Neural progenitor cell (in vitro differentiated cells): ENCODE measurements at regions not wholly inside any gene's neighbourhood (a gene's known extent, or its start where the extent isn't known, plus 50 kb on each side); places are given as distances from the start of the nearest gene placed in this dataset.

Source experiments
- DNase-seq: peaks from one replicate; pipeline ENCODE4 v3.0.0-alpha.2; 2016; ENCODE audit warnings: low spot score
- H2AFZ ChIP-seq: fragments of 200-600 bp; sonication (generic); replicated peaks from 2 replicates; pipeline ENCODE4 v1.6.1; 2016; ENCODE audit warnings: antibody characterized with exemption
- H3F3A ChIP-seq: fragments of 200-600 bp; sonication (generic); 2 replicates; pipeline ENCODE4 v1.6.1; 2016; ENCODE audit warnings: antibody characterized with exemption, low read depth
- H3K27ac ChIP-seq: fragments of 200-600 bp; sonication (generic); 2 replicates; pipeline ENCODE4 v1.5.1; 2016; ENCODE audit warnings: mild to moderate bottlenecking
- H3K27me3 ChIP-seq: fragments of 200-600 bp; sonication (generic); 2 replicates; pipeline ENCODE4 v1.6.1; 2016; ENCODE audit warnings: mild to moderate bottlenecking, moderate library complexity
- H3K36me3 ChIP-seq: fragments of 200-600 bp; sonication (generic); 2 replicates; pipeline ENCODE4 v1.5.1; 2016
- H3K4me1 ChIP-seq: fragments of 200-600 bp; sonication (generic); 2 replicates; pipeline ENCODE4 v1.6.1; 2016; ENCODE audit warnings: mixed run types
- H3K4me2 ChIP-seq: fragments of 200-600 bp; sonication (generic); 2 replicates; pipeline ENCODE4 v1.6.1; 2016
- H3K4me3 ChIP-seq: fragments of 200-600 bp; sonication (generic); 2 replicates; pipeline ENCODE4 v1.5.1; 2016
- H3K79me2 ChIP-seq: fragments of 200-600 bp; sonication (generic); 2 replicates; pipeline ENCODE4 v1.6.1; 2016; ENCODE audit warnings: low read depth
- H3K9ac ChIP-seq: fragments of 200-600 bp; sonication (generic); 2 replicates; pipeline ENCODE4 v1.6.1; 2016
- H3K9me3 ChIP-seq: fragments of 200-600 bp; sonication (generic); 2 replicates; pipeline ENCODE4 v1.5.1; 2016; ENCODE audit warnings: low read depth
- H4K20me1 ChIP-seq: fragments of 200-600 bp; sonication (generic); 2 replicates; pipeline ENCODE4 v1.6.1; 2016; ENCODE audit warnings: low read depth
- H3K27ac Mint-ChIP-seq: 3 replicates; pipeline ENCODE4 v1.8.0; 2021; ENCODE audit warnings: mixed read lengths
- H3K27me3 Mint-ChIP-seq: 2 replicates; pipeline ENCODE4 v1.8.0; 2022; ENCODE audit warnings: low read depth, mild to moderate bottlenecking, inconsistent platforms, moderate library complexity, mixed read lengths; ENCODE audit not compliant: insufficient read depth
- H3K36me3 Mint-ChIP-seq: 3 replicates; pipeline ENCODE4 v1.8.0; 2021; ENCODE audit warnings: mixed read lengths
- H3K4me1 Mint-ChIP-seq: 3 replicates; pipeline ENCODE4 v1.8.0; 2021; ENCODE audit warnings: mixed read lengths
- H3K4me3 Mint-ChIP-seq: 3 replicates; pipeline ENCODE4 v1.8.0; 2021; ENCODE audit warnings: mild to moderate bottlenecking, moderate library complexity, mixed read lengths
- H3K9me3 Mint-ChIP-seq: 3 replicates; pipeline ENCODE4 v1.8.0; 2020; ENCODE audit warnings: mixed read lengths
- CTCF ChIP-seq: fragments of 200-600 bp; sonication (generic); IDR thresholded peaks from 2 replicates; pipeline ENCODE4 v1.5.1; 2017; ENCODE audit warnings: antibody characterized with exemption, mild to moderate bottlenecking
- EZH2 ChIP-seq: fragments of 200-600 bp; sonication (generic); IDR thresholded peaks from 2 replicates; pipeline ENCODE4 v1.6.1; 2017; ENCODE audit warnings: antibody characterized with exemption, mild to moderate bottlenecking, moderate library complexity
- EZH2phosphoT487 ChIP-seq: fragments of 200-600 bp; sonication (generic); IDR thresholded peaks from 2 replicates; pipeline ENCODE4 v1.6.1; 2017; ENCODE audit warnings: antibody characterized with exemption

GRCh38 chr12:107444771-107445170 lies 240.8 kb upstream of the PWP1 start:
- Mint-ChIP-seq H3K4me3 (no peak overlapping the region), H3K36me3 (no peaks in the 10 kb centered on the region), H3K4me1 (peaks cover 29% of the 10 kb centered on the region), H3K27me3 (peaks cover 52% of the 10 kb centered on the region), H3K9me3 (peaks cover 1% of the 10 kb centered on the region), H3K27ac (no peak overlapping the region)
- no peaks in the 10 kb centered on the region for H3K9me3 ChIP-seq
- no peak overlapping the region for H2AFZ ChIP-seq
- no peaks in the 10 kb centered on the region for H4K20me1 ChIP-seq
- peaks cover 21% of the 10 kb centered on the region for H3K4me1 ChIP-seq
- H3K4me3 ChIP-seq = no peak overlapping the region
- no peaks in the 10 kb centered on the region for H3K79me2 ChIP-seq
- no peak overlapping the region for H3K4me2 ChIP-seq
- no peaks in the 10 kb centered on the region for H3K36me3 ChIP-seq
- no peak overlapping the region for H3K9ac ChIP-seq
- no peaks in the 10 kb centered on the region for H3K27me3 ChIP-seq
- H3K27ac ChIP-seq = no peak overlapping the region
- no peak for DNase-seq
- peaks cover 11% of the 10 kb centered on the region for H3F3A ChIP-seq
- TF ChIP-seq CTCF (no peak), EZH2 (no peak), EZH2phosphoT487 (no peak)

- TF ChIP-seq EZH2 (no peak), CTCF (no peak), EZH2phosphoT487 (no peak)
- Histone ChIP-seq H3K4me3 (no peak overlapping the region), H3K79me2 (no peaks in the 10 kb centered on the region), H3K9ac (no peak overlapping the region), H3K27me3 (no peaks in the 10 kb centered on the region), H3K4me2 (no peak overlapping the region), H2AFZ (no peak overlapping the region), H3K4me1 (peaks cover 31% of the 10 kb centered on the region), H3K36me3 (no peaks in the 10 kb centered on the region), H4K20me1 (no peaks in the 10 kb centered on the region), H3K27ac (no peak overlapping the region), H3F3A (peaks cover 11% of the 10 kb centered on the region), H3K9me3 (no peaks in the 10 kb centered on the region)
- Mint-ChIP-seq H3K4me1 (peaks cover 38% of the 10 kb centered on the region), H3K9me3 (peaks cover 2% of the 10 kb centered on the region), H3K4me3 (no peak overlapping the region), H3K27me3 (peaks cover 51% of the 10 kb centered on the region), H3K27ac (peak overlapping the region; percentile 38), H3K36me3 (no peaks in the 10 kb centered on the region)
- DNase-seq = no peak
Measured at GRCh38 chr12:107446476-107446875, 239.1 kb upstream of the PWP1 start.

GRCh38 chr12:107447336-107447735 lies 238.3 kb upstream of the PWP1 start:
- no peaks in the 10 kb centered on the region for H3K27me3 ChIP-seq
- H3K4me1 ChIP-seq = peaks cover 23% of the 10 kb centered on the region
- no peak overlapping the region for H3K9ac ChIP-seq
- Mint-ChIP-seq H3K36me3 (no peaks in the 10 kb centered on the region), H3K9me3 (peaks cover 2% of the 10 kb centered on the region), H3K27me3 (peaks cover 51% of the 10 kb centered on the region), H3K4me1 (peaks cover 30% of the 10 kb centered on the region), H3K4me3 (no peak overlapping the region), H3K27ac (no peak overlapping the region)
- no peak overlapping the region for H3K4me2 ChIP-seq
- no peak for DNase-seq
- no peaks in the 10 kb centered on the region for H3K9me3 ChIP-seq
- H4K20me1 ChIP-seq = no peaks in the 10 kb centered on the region
- TF ChIP-seq EZH2 (no peak), EZH2phosphoT487 (no peak), CTCF (no peak)
- no peaks in the 10 kb centered on the region for H3K36me3 ChIP-seq
- no peak overlapping the region for H3K4me3 ChIP-seq
- H3K79me2 ChIP-seq = no peaks in the 10 kb centered on the region
- peaks cover 8% of the 10 kb centered on the region for H3F3A ChIP-seq
- no peak overlapping the region for H3K27ac ChIP-seq
- H2AFZ ChIP-seq = no peak overlapping the region
